Activated T-helper 2 cell treated with anti-CD3 and anti-CD28 coated beads, Interferon-gamma antibody, Interleukin-2, Interleukin-4, amounts not matched to agents 10 μg/mL and 5 μg/mL and 100 μg/mL, durations not matched to agents 14 hours and 24 hours and 36 hours (primary cell): ENCODE measurements at regions not wholly inside any gene's neighbourhood (a gene's known extent, or its start where the extent isn't known, plus 50 kb on each side); places are given as distances from the start of the nearest gene placed in this dataset.
"Not testable (repeated sequence)": the region's sequence is repeated elsewhere in the genome, so short reads cannot be mapped to it uniquely, and the experiment has no call there.

Source experiments
- DNase-seq: peaks from one replicate; pipeline ENCODE4 v3.0.0; 2021; ENCODE audit warnings: low spot score
- H3K27ac Mint-ChIP-seq: one replicate; pipeline ENCODE4 v1.8.0; 2021; ENCODE audit warnings: mixed read lengths
- H3K27me3 Mint-ChIP-seq: one replicate; pipeline ENCODE4 v1.8.0; 2021; ENCODE audit warnings: low read depth, mixed read lengths
- H3K36me3 Mint-ChIP-seq: one replicate; pipeline ENCODE4 v1.8.0; 2021; ENCODE audit warnings: low read depth, mixed read lengths
- H3K4me1 Mint-ChIP-seq: one replicate; pipeline ENCODE4 v1.8.0; 2021; ENCODE audit warnings: low read depth, mixed read lengths
- H3K4me3 Mint-ChIP-seq: one replicate; pipeline ENCODE4 v1.8.0; 2021; ENCODE audit warnings: low read depth, mild to moderate bottlenecking, moderate library complexity, mixed read lengths
- H3K9me3 Mint-ChIP-seq: one replicate; pipeline ENCODE4 v1.8.0; 2021; ENCODE audit warnings: mixed read lengths
- intact Hi-C: fragments of 100-400 bp; cut with micrococcal nuclease; formaldehyde crosslinking; loops from one replicate; pipeline ENCODE4 v1.15.1; 2023

DNA sequence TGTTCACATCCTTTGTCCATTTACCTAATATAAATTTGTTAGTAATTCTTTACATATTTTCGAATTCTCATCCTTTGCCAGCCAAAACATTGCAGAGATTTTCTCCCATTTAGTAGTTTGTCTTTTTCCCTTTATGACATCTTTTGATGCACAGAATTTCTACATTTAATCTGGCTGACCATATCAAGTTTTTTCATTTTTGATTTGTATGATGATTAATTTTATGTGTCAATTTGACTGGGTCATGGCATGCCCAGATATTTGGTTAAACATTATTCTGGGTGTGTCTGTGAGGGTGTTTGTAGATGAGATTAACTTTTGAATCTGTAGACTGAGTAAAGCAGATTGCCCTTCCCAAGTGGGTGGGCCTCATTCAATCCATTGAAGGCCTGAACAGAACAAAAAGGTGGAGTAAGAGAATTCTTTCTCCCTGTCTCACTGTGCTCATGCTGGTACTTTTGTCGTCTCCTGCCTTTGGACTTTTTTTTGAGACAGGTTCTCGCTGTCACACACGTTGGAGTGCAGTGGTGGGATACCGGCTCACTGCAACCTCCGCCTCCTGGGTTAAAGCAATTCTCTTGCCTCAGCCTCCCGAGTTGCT, 72.1 kb upstream of the EPB41L1 start:
- Mint-ChIP-seq H3K4me3 (no peak overlapping the region), H3K27ac (no peak overlapping the region), H3K4me1 (peaks cover 2% of the 10 kb centered on the region), H3K9me3 (no peaks in the 10 kb centered on the region), H3K27me3 (peaks cover 20% of the 10 kb centered on the region), H3K36me3 (no peaks in the 10 kb centered on the region)
- intact Hi-C loops: no loop called here
- no peak for DNase-seq

DNA sequence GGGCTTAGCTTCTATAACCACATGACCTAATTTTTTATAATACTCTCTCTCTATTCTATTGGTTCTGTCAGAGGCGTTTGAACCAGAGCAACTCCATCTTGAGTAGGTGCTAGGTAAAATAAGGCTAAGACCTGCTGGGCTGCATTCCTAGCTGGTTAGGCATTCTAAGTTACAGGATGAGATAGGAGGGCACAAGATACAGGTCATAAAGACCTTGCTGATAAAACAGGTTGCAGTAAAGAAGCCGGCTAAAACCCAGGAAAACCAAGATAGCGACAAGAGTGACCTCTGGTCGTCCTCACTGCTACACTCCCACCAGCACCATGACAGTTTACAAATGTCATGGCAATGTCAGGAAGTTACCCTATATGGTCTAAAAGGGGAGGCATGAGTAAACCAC, 71.3 kb upstream of the EPB41L1 start:
- H3K4me1 Mint-ChIP-seq, H3K9me3 Mint-ChIP-seq, H3K4me3 Mint-ChIP-seq, DNase-seq, intact Hi-C loops, H3K27ac Mint-ChIP-seq, H3K36me3 Mint-ChIP-seq: not testable (repeated sequence)
- peaks cover 25% of the 10 kb centered on the region for H3K27me3 Mint-ChIP-seq

DNA sequence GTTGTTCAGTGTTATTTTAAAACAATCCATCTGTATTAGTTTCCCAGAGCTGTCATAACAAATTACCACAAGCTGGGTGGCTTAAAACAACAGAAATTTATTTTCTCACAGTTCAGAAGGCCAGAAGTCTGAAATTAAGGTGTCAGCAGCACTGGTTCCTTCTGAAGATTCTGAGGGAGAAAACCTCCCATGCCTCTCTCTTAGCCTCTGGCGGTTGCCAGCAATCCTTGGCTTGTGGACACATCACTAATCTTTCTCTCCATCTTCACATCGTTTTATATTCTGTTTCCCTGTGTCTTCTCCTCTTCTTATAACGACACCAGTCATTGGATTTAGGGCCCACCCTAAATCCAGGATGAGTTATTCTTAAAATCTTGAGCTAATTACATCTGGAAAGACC, 70.2 kb upstream of the EPB41L1 start:
- H3K9me3 Mint-ChIP-seq: no peaks in the 10 kb centered on the region

DNA sequence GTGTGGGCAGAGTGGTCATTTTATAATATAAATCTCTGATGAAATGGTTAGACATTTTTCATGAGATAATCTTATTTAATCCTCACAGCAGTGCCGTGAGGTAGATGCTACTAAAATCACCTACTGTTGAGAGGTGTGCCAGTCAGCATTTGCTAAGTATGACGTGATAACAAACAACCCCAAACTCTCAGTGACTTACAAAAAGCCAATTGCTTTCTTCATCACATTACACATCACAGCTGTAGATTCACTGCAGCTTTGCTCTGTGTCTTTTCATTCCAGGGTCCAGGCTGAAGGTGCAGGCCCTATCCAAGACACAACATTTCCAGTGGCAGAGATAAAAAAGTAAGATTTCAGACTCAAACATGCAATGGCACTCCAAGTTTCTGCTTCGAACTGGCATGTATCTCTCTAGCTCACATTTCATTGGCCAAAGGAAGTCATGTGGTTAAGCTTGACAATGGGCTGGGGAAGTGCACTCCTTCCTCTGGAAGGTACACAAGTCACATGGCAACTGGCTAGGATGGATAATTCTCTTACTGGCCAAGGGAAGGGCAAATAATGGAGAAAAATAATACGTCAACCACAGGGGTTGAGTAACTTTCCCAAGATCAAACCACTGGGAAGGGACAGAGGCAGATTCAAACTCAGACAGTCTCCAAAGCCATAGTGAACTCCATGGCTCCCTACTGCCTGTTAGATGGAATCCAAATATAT, 69.5 kb upstream of the EPB41L1 start:
- no peak overlapping the region for H3K27ac Mint-ChIP-seq
- H3K36me3 Mint-ChIP-seq: no peaks in the 10 kb centered on the region
- H3K27me3 Mint-ChIP-seq: peaks cover 28% of the 10 kb centered on the region
- DNase-seq: no peak
- peaks cover 2% of the 10 kb centered on the region for H3K4me1 Mint-ChIP-seq
- no peaks in the 10 kb centered on the region for H3K9me3 Mint-ChIP-seq
- H3K4me3 Mint-ChIP-seq: no peak overlapping the region
- intact Hi-C loops: no loop called here

More for the DNA sequence above, 70.2 kb upstream of the EPB41L1 start:
- Mint-ChIP-seq H3K36me3 (no peaks in the 10 kb centered on the region), H3K27ac (no peak overlapping the region), H3K4me1 (peaks cover 2% of the 10 kb centered on the region), H3K27me3 (peaks cover 26% of the 10 kb centered on the region), H3K4me3 (no peak overlapping the region)
- intact Hi-C loops: no loop called here
- DNase-seq: no peak

DNA sequence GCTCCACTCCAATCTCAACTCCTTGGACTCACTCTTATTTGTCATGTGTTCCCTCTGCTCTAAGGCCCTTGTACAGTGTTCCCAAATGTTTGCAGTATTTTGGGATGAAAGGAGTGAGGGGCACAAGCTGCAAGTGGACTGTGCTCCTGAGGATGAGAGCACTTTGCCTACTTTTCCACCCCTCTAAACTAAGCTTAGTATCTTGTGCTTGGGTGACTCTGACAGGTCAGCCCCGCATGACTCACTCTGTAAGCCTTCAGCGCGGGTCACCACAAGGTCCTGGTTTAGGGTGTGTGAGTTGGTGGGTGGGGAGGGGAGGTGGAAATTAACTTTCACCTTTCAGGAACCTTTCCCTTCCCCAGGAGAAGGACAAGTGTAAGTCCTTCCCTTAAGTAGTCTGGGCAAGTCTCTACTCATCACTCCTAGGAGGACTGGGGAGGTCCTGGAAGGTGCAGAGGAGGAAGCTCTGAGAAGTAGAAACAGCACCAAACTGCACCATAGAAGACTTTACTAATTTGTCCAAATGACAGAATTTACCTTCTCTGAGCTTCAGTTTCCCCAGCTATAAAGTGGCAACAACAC, 68.8 kb upstream of the EPB41L1 start:
- no peaks in the 10 kb centered on the region for H3K9me3 Mint-ChIP-seq
- H3K27ac Mint-ChIP-seq: no peak overlapping the region
- H3K4me3 Mint-ChIP-seq: no peak overlapping the region
- H3K36me3 Mint-ChIP-seq: no peaks in the 10 kb centered on the region
- intact Hi-C loops: no loop called here
- H3K27me3 Mint-ChIP-seq: peaks cover 35% of the 10 kb centered on the region
- DNase-seq: no peak
- peaks cover 2% of the 10 kb centered on the region for H3K4me1 Mint-ChIP-seq

DNA sequence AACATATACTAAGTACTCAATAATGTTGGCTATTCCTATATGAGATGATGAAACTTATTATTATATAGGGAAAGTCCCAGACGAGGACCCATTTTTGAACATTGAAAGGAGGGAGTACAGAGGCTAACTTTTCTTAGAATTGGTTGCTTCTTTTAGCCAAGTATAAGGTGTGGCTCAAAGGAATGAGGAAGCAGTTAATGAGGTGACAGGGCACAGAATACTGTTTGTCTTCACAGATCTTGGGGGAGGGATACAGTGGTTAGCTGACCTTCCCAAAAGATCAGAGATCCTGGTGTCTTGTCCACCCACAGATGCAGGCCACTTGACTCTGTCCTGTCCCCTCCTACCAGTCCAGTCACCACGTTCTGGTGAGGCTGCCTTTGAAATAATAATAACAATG, 67.8 kb upstream of the EPB41L1 start:
- intact Hi-C loops: no loop called here
- no peak overlapping the region for H3K4me3 Mint-ChIP-seq
- peaks cover 2% of the 10 kb centered on the region for H3K4me1 Mint-ChIP-seq
- H3K27me3 Mint-ChIP-seq: peaks cover 45% of the 10 kb centered on the region
- H3K36me3 Mint-ChIP-seq: no peaks in the 10 kb centered on the region
- DNase-seq: no peak
- H3K9me3 Mint-ChIP-seq: no peaks in the 10 kb centered on the region
- H3K27ac Mint-ChIP-seq: no peak overlapping the region

DNA sequence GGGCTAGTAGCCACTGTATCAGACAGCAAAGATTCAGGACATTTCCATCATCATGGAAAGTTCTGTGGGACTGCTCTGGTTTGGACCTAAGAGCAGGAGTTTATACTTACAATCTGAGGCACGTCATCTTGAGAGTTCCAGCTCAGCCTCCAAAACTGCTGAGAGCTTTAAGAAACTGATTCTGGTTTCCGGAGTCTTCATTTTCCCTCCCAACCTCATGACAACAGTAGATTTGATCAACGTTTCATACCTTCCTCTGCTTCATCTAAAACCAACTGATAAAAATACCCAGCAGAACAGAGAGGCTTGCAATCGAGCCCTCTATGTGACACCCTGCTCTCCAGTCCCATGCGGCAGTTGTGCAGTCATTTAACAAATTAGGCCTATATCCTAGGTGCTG, 64.3 kb upstream of the EPB41L1 start:
- H3K4me1 Mint-ChIP-seq: peaks cover 10% of the 10 kb centered on the region
- no peaks in the 10 kb centered on the region for H3K9me3 Mint-ChIP-seq
- no peak overlapping the region for H3K27ac Mint-ChIP-seq
- no peak overlapping the region for H3K4me3 Mint-ChIP-seq
- DNase-seq: no peak
- H3K36me3 Mint-ChIP-seq: no peaks in the 10 kb centered on the region
- intact Hi-C loops: no loop called here
- H3K27me3 Mint-ChIP-seq: peaks cover 43% of the 10 kb centered on the region

DNA sequence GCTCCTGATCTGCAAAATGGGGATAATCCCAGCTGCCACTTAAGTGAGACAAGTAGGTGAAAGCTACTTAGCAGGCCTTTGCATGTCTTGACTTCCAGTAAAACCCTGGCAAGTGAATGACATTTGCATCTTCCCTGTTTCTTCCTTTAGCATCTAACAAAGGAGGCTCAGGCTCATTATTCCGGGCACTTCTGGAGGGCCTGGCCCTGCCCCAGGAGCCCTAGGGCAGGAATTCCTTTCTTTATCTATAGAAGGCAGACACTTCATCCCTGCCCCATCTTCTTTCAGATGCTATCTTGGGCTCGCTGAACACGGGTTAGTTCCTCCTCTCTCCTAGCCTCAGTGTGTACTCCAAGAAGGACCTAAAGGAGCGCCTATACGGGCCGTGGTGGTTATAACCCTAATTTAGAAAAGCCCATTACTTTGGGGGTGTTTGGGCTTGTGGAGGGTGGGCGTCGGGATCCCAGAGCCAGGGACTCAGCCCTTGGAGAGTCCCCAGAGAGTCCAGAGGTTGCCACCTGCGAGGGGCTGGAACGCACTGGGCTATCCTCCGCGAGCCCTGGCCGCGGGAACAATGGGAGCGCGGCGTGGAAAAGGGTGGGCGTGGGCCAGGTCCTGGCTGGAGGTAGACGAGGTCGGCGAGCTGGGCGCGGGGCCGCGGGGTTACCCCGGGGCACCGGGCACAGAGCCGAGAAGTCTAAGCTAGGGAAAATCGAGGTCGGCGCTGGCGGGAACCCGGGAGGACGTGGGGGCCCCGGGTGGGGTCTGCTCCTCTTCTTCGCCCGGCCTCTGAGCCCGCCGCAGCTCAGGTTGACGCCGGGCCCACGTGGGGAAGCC, 62.8 kb upstream of the EPB41L1 start:
- Mint-ChIP-seq H3K4me3 (peak overlapping the region; percentile 20), H3K27ac (no peak overlapping the region), H3K27me3 (peaks cover 48% of the 10 kb centered on the region), H3K4me1 (peaks cover 13% of the 10 kb centered on the region), H3K36me3 (no peaks in the 10 kb centered on the region), H3K9me3 (no peaks in the 10 kb centered on the region)
- intact Hi-C loops: no loop called here
- no peak for DNase-seq

DNA sequence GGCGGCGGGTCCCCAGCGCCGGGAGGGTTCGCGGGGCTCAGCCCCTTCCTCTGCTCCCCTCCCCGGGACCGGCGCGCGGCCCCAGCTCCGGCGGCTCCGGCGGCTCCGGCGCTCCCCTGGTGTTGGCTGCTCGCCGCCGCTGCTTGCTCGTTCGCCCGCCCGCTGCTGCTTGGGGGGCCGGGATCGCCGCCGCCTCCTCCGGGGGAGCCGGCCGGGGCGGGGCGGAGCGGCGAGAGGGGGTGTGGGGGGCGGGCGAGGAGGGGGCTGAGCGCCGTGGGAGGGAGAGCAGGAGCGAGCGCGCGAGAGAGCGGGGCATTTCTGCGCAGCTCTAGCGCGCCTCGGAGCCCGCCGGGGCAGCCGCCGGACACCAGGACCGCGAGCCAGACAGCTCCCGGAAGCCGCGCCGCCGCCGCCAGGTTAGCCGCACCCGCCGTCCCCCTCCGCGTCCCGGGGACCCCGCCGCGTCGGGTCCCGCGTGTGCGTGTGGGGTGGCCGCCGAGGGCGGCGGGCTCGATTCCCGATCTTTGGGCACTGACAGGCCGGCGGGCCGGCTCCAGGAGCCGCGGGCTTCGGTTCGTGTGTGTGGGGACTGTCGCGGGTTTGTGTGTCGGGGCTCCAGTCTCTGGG, 62.0 kb upstream of the EPB41L1 start:
- intact Hi-C loops: no loop called here

DNA sequence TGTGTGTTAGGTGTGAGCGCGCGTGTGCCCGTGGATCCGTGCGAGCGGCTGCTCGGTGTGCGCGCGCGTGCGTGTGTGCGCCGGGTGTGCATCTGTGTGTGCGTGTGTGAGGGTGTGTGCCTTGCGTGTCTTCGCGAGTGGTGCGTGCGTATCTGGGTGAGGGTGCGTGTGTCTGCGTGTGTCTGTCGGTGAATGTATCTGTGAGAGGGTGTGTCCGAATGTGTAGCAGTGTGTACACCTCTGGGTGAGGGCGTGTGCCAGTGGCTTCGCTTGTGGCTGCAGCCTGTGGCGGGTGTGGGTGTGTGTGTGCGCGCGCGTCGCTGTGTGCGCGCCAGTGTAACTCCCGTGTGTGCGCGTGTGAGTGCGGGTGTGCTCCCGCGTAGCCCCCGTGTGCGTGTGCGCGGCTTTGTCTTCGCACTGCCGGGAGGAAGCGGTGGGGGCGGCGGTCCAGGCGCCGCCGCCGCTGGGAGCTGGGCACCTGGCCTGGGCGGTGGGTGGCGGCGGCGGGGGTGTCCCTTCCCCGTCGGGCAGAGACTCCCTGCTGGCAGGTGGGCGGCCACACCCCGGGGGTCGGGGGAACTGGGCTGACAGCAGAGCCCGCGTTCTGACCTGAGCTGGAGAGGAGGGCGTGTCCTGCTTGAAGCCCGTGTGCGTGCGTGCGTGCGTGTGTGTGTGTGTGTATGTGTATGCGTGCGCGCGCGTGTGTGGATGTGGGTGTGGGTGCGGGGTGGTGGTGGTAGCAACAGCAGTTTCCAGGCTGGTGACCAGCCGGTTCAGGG, 61.3 kb upstream of the EPB41L1 start:
- H3K27me3 Mint-ChIP-seq: peaks cover 43% of the 10 kb centered on the region

More for the DNA sequence above, 62.0 kb upstream of the EPB41L1 start:
- Mint-ChIP-seq H3K27ac (no peak overlapping the region), H3K9me3 (no peaks in the 10 kb centered on the region), H3K4me1 (peaks cover 15% of the 10 kb centered on the region), H3K27me3 (peaks cover 48% of the 10 kb centered on the region), H3K4me3 (peak overlapping the region; percentile 75), H3K36me3 (no peaks in the 10 kb centered on the region)
- no peak for DNase-seq

DNA sequence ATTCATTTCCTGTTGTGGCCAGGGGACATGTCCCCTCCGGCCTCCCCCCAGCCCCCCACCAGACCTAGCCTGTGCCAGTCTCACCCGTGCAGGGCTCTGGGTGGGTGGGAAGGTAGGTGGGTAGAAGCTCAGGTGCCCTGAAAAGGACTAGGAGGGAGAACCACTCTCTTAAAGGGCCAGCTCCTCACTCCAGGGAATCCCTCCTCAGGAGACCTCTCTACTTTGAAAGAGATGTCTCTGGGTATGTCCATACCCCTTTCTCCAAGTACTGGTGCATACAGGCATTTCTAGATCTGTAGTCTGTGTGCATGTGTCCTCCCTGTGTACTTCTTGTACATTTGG, 60.8 kb upstream of the EPB41L1 start:
- no peaks in the 10 kb centered on the region for H3K9me3 Mint-ChIP-seq
- intact Hi-C loops: no loop called here
- peaks cover 41% of the 10 kb centered on the region for H3K27me3 Mint-ChIP-seq

More for the DNA sequence above, 61.3 kb upstream of the EPB41L1 start:
- H3K9me3 Mint-ChIP-seq: no peaks in the 10 kb centered on the region
- DNase-seq: peak; percentile 10
- H3K27ac Mint-ChIP-seq: no peak overlapping the region
- peak overlapping the region; percentile 75 for H3K4me3 Mint-ChIP-seq
- intact Hi-C loops: no loop called here
- no peaks in the 10 kb centered on the region for H3K36me3 Mint-ChIP-seq
- peaks cover 15% of the 10 kb centered on the region for H3K4me1 Mint-ChIP-seq

DNA sequence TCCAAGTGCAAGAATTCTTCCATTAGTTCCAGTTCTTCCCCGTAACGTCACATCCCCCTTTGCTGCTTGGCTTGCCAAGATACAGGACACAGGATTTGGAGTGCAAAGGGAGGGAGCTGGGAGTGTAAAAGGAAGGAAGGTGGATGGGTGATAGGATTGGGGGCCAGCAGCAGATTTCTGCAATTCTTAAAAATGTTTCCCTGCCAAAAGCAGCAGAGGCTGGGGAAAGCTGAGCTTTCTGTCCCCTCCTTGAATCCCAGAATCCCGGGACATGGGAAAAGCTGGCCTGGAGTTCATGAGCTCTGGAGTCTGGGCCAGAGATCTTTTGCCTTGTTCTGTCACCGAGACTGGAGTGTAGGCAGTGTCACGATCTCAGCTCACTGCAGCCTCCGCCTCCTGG, 60.0 kb upstream of the EPB41L1 start:
- Mint-ChIP-seq H3K4me1 (peaks cover 15% of the 10 kb centered on the region), H3K27me3 (peaks cover 41% of the 10 kb centered on the region), H3K9me3 (no peaks in the 10 kb centered on the region), H3K4me3 (no peak overlapping the region), H3K36me3 (no peaks in the 10 kb centered on the region), H3K27ac (no peak overlapping the region)
- intact Hi-C loops: no loop called here
- no peak for DNase-seq

More for the DNA sequence above, 60.8 kb upstream of the EPB41L1 start:
- no peak overlapping the region for H3K4me3 Mint-ChIP-seq
- H3K4me1 Mint-ChIP-seq: peaks cover 15% of the 10 kb centered on the region
- no peak overlapping the region for H3K27ac Mint-ChIP-seq
- no peaks in the 10 kb centered on the region for H3K36me3 Mint-ChIP-seq
- DNase-seq: no peak
